H1 (cell line): ENCODE measurements at regions not wholly inside any gene's neighbourhood (a gene's known extent, or its start where the extent isn't known, plus 50 kb on each side); places are given as distances from the start of the nearest gene placed in this dataset.

ENCODE experiments used
- CTCF ChIA-PET: fragments of 300-600 bp; sonication (Branson Sonifier 250); formaldehyde crosslinking; loops from one replicate; lab custom pipeline; 2021; ENCODE audit not compliant: partially characterized antibody; lab: Charles Lee
- POLR2A ChIA-PET: fragments of 300-600 bp; sonication (Branson Sonifier 250); formaldehyde crosslinking; loops from one replicate; lab custom pipeline; 2021; ENCODE audit warnings: inconsistent platforms; ENCODE audit not compliant: partially characterized antibody; lab: Charles Lee
- DNase-seq, 2 experiments: peaks; one replicate each; pipeline versions ENCODE4 v3.0.0 to v3.0.0-alpha.2; 2010 to 2022; ENCODE audit warnings: low spot score in 2 of 2, low read depth in 1 of 2, mixed read lengths in 1 of 2
- FAIRE-seq: peaks from 2 replicates; lab custom pipeline; 2011; peaks lifted over from hg19 to GRCh38; lab: Jason Lieb, UNC
- H2AFZ ChIP-seq: 2 replicates; pipeline ENCODE4 v1.8.1; 2012; ENCODE audit warnings: low read length, inconsistent platforms
- H2AK5ac ChIP-seq: 2 replicates; pipeline ENCODE4 v1.6.1; 2013; ENCODE audit warnings: low read depth, low read length
- H2BK120ac ChIP-seq: replicated peaks from 2 replicates; pipeline ENCODE3; 2013; ENCODE audit warnings: low read depth, low read length, inconsistent platforms
- H2BK12ac ChIP-seq: 2 replicates; pipeline ENCODE4 v1.6.1; 2013; ENCODE audit warnings: low read depth, low read length
- H2BK15ac ChIP-seq: 2 replicates; pipeline ENCODE4 v1.6.1; 2013; ENCODE audit warnings: low read length
- H2BK20ac ChIP-seq: 2 replicates; pipeline ENCODE4 v1.6.1; 2013; ENCODE audit warnings: low read length
- H2BK5ac ChIP-seq: 2 replicates; pipeline ENCODE4 v1.6.1; 2013; ENCODE audit warnings: low read depth, low read length
- H3K14ac ChIP-seq: 2 replicates; pipeline ENCODE4 v1.6.1; 2013; ENCODE audit warnings: inconsistent platforms; ENCODE audit not compliant: insufficient read length
- H3K18ac ChIP-seq: 2 replicates; pipeline ENCODE4 v1.6.1; 2013; ENCODE audit warnings: low read length; ENCODE audit errors: extremely low read depth
- H3K23ac ChIP-seq: 2 replicates; pipeline ENCODE4 v1.6.1; 2013; ENCODE audit warnings: inconsistent platforms; ENCODE audit not compliant: insufficient read length
- H3K23me2 ChIP-seq: 2 replicates; pipeline ENCODE4 v1.6.1; 2013; ENCODE audit warnings: low read depth, low read length
- H3K27ac ChIP-seq: 2 replicates; pipeline ENCODE4 v1.6.1; 2011; ENCODE audit warnings: low read depth, low read length, inconsistent platforms
- H3K27me3 ChIP-seq, 4 experiments: replicated peaks in 1 of 4; 1 replicate in 1 of 4; 2 replicates in 3 of 4; pipeline versions ENCODE4 v1.6.1 to v1.8.1; 2011 to 2013; ENCODE audit warnings: low read length in 3 of 4, mild to moderate bottlenecking in 3 of 4, inconsistent platforms in 2 of 4, mixed read lengths in 2 of 4, moderate library complexity in 1 of 4; ENCODE audit not compliant: control insufficient read depth in 3 of 4, insufficient read depth in 3 of 4; ENCODE audit errors: extremely low read depth in 1 of 4
- H3K36me3 ChIP-seq, 4 experiments: 2 replicates each; pipeline versions ENCODE4 v1.6.1 to v1.8.1; 2011 to 2013; ENCODE audit warnings: mild to moderate bottlenecking in 4 of 4, low read length in 3 of 4, moderate library complexity in 2 of 4, control low read depth in 1 of 4, inconsistent platforms in 1 of 4; ENCODE audit not compliant: insufficient read depth in 4 of 4, control insufficient read depth in 2 of 4
- H3K4ac ChIP-seq: replicated peaks from 2 replicates; pipeline ENCODE3; 2013; ENCODE audit warnings: low read length, low read depth, mixed read lengths, inconsistent platforms; ENCODE audit not compliant: insufficient read length
- H3K4me1 ChIP-seq, 4 experiments: replicated peaks in 1 of 4; 1 replicate in 1 of 4; 2 replicates in 3 of 4; pipeline versions ENCODE4 v1.6.1 to v1.8.1; 2011 to 2013; ENCODE audit warnings: low read length in 3 of 4, inconsistent platforms in 2 of 4, mixed read lengths in 1 of 4; ENCODE audit not compliant: insufficient read depth in 4 of 4, control insufficient read depth in 3 of 4
- H3K4me2 ChIP-seq, 2 experiments: 2 replicates each; pipeline versions ENCODE4 v1.6.1 to v1.8.1; 2011 to 2013; ENCODE audit warnings: low read depth in 2 of 2, low read length in 2 of 2, control low read depth in 1 of 2, inconsistent platforms in 1 of 2, mild to moderate bottlenecking in 1 of 2; ENCODE audit not compliant: insufficient read depth in 1 of 2
- H3K4me3 ChIP-seq, 4 experiments: fragments of 200-600, 300-600 bp in 1 of 4; sonication (generic), shearing (Covaris generic), sonication (Bioruptor Twin) in 1 of 4; 2 replicates each; pipeline versions ENCODE4 v1.5.1 to v1.8.1; 2011 to 2016; ENCODE audit warnings: low read length in 4 of 4, low read depth in 3 of 4, control low read depth in 2 of 4, inconsistent platforms in 2 of 4, mild to moderate bottlenecking in 2 of 4, mixed read lengths in 1 of 4, moderate library complexity in 1 of 4; ENCODE audit not compliant: insufficient read depth in 2 of 4; ENCODE audit errors: extremely low read depth in 1 of 4
- H3K56ac ChIP-seq: replicated peaks from 2 replicates; pipeline ENCODE3; 2013; ENCODE audit warnings: low read depth, mild to moderate bottlenecking, mixed read lengths, low read length, inconsistent platforms; ENCODE audit not compliant: insufficient read length
- H3K79me1 ChIP-seq: 2 replicates; pipeline ENCODE4 v1.6.1; 2013; ENCODE audit warnings: low read depth, low read length, control low read depth
- H3K79me2 ChIP-seq, 2 experiments: 2 replicates each; pipeline versions ENCODE4 v1.6.1 to v1.8.1; 2012 to 2013; ENCODE audit warnings: low read length in 2 of 2, mild to moderate bottlenecking in 2 of 2, inconsistent platforms in 1 of 2; ENCODE audit not compliant: insufficient read depth in 2 of 2, control insufficient read depth in 1 of 2
- H3K9ac ChIP-seq, 4 experiments: replicated peaks in 1 of 4; 1 replicate in 1 of 4; 2 replicates in 3 of 4; pipeline versions ENCODE4 v1.6.1 to v1.8.1; 2011 to 2013; ENCODE audit warnings: low read depth in 3 of 4, low read length in 3 of 4, control low read depth in 2 of 4, mild to moderate bottlenecking in 2 of 4, moderate library complexity in 2 of 4, inconsistent platforms in 1 of 4; ENCODE audit errors: extremely low read depth in 1 of 4
- H3K9me3 ChIP-seq, 2 experiments: 2 replicates each; pipeline versions ENCODE4 v1.6.1 to v1.8.1; 2012 to 2013; ENCODE audit warnings: mild to moderate bottlenecking in 2 of 2, moderate library complexity in 2 of 2, control low read depth in 1 of 2, inconsistent platforms in 1 of 2, low read depth in 1 of 2, low read length in 1 of 2, mixed read lengths in 1 of 2; ENCODE audit not compliant: insufficient read depth in 2 of 2
- H4K20me1 ChIP-seq, 2 experiments: replicated peaks in 1 of 2; 2 replicates each; pipeline versions ENCODE3 to v1.8.1; 2011 to 2013; ENCODE audit warnings: inconsistent platforms in 2 of 2, low read length in 2 of 2, mild to moderate bottlenecking in 1 of 2; ENCODE audit not compliant: insufficient read depth in 2 of 2, control insufficient read depth in 1 of 2
- H4K5ac ChIP-seq: 2 replicates; pipeline ENCODE4 v1.6.1; 2013; ENCODE audit warnings: low read length, low read depth, mixed read lengths, inconsistent platforms; ENCODE audit not compliant: insufficient read length
- H4K8ac ChIP-seq: 2 replicates; pipeline ENCODE4 v1.8.0; 2013; ENCODE audit warnings: mild to moderate bottlenecking, moderate library complexity, low read length, inconsistent platforms; ENCODE audit not compliant: insufficient read depth; ENCODE audit errors: extremely low read depth
- H4K91ac ChIP-seq: replicated peaks from 2 replicates; pipeline ENCODE3; 2013; ENCODE audit warnings: low read length, mixed read lengths, inconsistent platforms; ENCODE audit not compliant: insufficient read length
- ASH2L ChIP-seq: fragments of 200-600, 300-600 bp; sonication (generic); IDR thresholded peaks from one replicate; pipeline ENCODE4 v1.7.1; 2017; ENCODE audit warnings: low read length
- ATF3 ChIP-seq: IDR thresholded peaks from 2 replicates; pipeline ENCODE4 v1.6.1; 2011; ENCODE audit warnings: low read depth, mild to moderate bottlenecking, low read length; ENCODE audit not compliant: insufficient read depth
- CTBP2 ChIP-seq: IDR thresholded peaks from 2 replicates; pipeline ENCODE4 v1.7.0; 2011; ENCODE audit warnings: borderline replicate concordance, mild to moderate bottlenecking, moderate library complexity, mixed read lengths, low read length; ENCODE audit not compliant: insufficient read depth, insufficient read length
- GTF2F1 ChIP-seq: IDR thresholded peaks from 2 replicates; pipeline ENCODE4 v1.6.1; 2012; ENCODE audit warnings: low read depth, low read length, improper control_type of control experiment, borderline replicate concordance
- JUND ChIP-seq: IDR thresholded peaks from 2 replicates; pipeline ENCODE4 v1.6.1; 2011; ENCODE audit warnings: mild to moderate bottlenecking, improper control_type of control experiment, low read length
- KDM1A ChIP-seq: fragments of 200-600, 300-600 bp; sonication (generic); IDR thresholded peaks from 2 replicates; pipeline ENCODE4 v1.7.1; 2016; ENCODE audit warnings: mild to moderate bottlenecking, low read length, borderline replicate concordance
- NANOG ChIP-seq: IDR thresholded peaks from 2 replicates; pipeline ENCODE4 v1.6.1; 2011; ENCODE audit warnings: low read length, low read depth, mild to moderate bottlenecking, inconsistent platforms; ENCODE audit not compliant: insufficient read depth, poor library complexity, severe bottlenecking
- PHF8 ChIP-seq: fragments of 200-600 bp; sonication (generic); conservative IDR thresholded peaks from 2 replicates; pipeline ENCODE4 v1.7.1; 2012; ENCODE audit warnings: low read depth, mild to moderate bottlenecking, inconsistent platforms, low read length, moderate library complexity
- RNF2 ChIP-seq: fragments of 200-900, 300-1000 bp; sonication (generic); IDR thresholded peaks from 2 replicates; pipeline ENCODE4 v1.7.1; 2016; ENCODE audit warnings: borderline replicate concordance, low read depth, mild to moderate bottlenecking, antibody characterized with exemption, low read length; ENCODE audit not compliant: poor library complexity, severe bottlenecking; ENCODE audit errors: missing control alignments
- SRF ChIP-seq: IDR thresholded peaks from 2 replicates; pipeline ENCODE4 v1.6.1; 2011; ENCODE audit warnings: mild to moderate bottlenecking, low read depth, low read length, moderate library complexity
- SUZ12 ChIP-seq: fragments of 200-600 bp; sonication (generic); IDR thresholded peaks from 2 replicates; pipeline ENCODE4 v1.6.1; 2012; ENCODE audit warnings: mild to moderate bottlenecking, inconsistent platforms, low read length, moderate library complexity, mixed read lengths
- TCF12 ChIP-seq: IDR thresholded peaks from 2 replicates; pipeline ENCODE4 v1.6.1; 2011; ENCODE audit warnings: low read depth, mild to moderate bottlenecking, low read length
- WGBS, 2 experiments: shearing (Covaris generic) in 1 of 2; methylation state at CpG; one replicate each; pipeline versions ENCODE4 v1.1.6 to v1.1.7; 2013 to 2015; ENCODE audit warnings: low lambda C conversion rate in 2 of 2, mixed read lengths in 2 of 2, inconsistent platforms in 1 of 2, low coverage in 1 of 2, missing lambda C conversion rate in 1 of 2; ENCODE audit not compliant: insufficient replicate concordance in 2 of 2, insufficient coverage in 1 of 2, insufficient read length in 1 of 2; ENCODE audit errors: extremely low coverage in 1 of 2, missing lambda C conversion rate in 1 of 2; 5-methylcytosine and 5-hydroxymethylcytosine counted together

- Histone ChIP-seq H3K4me2 (no peak overlapping the region), H4K20me1 (no peaks in the 10 kb centered on the region), H2BK15ac (no peak overlapping the region), H2BK12ac (no peak overlapping the region), H3K18ac (no peak overlapping the region), H4K91ac (no peak overlapping the region), H3K4ac (no peak overlapping the region), H3K4me3 (no peak overlapping the region), H3K56ac (no peak overlapping the region), H3K79me1 (no peaks in the 10 kb centered on the region), H4K5ac (no peak overlapping the region), H3K79me2 (no peaks in the 10 kb centered on the region), H3K4me1 (no peaks in the 10 kb centered on the region), H2BK120ac (no peak overlapping the region), H3K9me3 (no peaks in the 10 kb centered on the region; a peak in 1 of 4 replicates), H2AK5ac (no peak overlapping the region), H2BK20ac (no peak overlapping the region), H3K36me3 (no peaks in the 10 kb centered on the region), H2AFZ (no peak overlapping the region), H2BK5ac (no peak overlapping the region), H3K23me2 (no peaks in the 10 kb centered on the region), H3K27ac (no peak overlapping the region), H4K8ac (no peak overlapping the region), H3K23ac (no peak overlapping the region), H3K27me3 (no peaks in the 10 kb centered on the region), H3K9ac (no peak overlapping the region), H3K14ac (no peak overlapping the region)
- TF ChIP-seq CTBP2 = no peak
- no peak for TF ChIP-seq SRF
- TF ChIP-seq ASH2L = no peak
- TF ChIP-seq ATF3 = no peak
- no peak for TF ChIP-seq NANOG
- no peak for TF ChIP-seq PHF8
- TF ChIP-seq JUND = no peak
- no peak for TF ChIP-seq RNF2
- no peak for TF ChIP-seq KDM1A
- TF ChIP-seq GTF2F1 = no peak
- TF ChIP-seq TCF12 = no peak
- no peak for TF ChIP-seq SUZ12
- DNase-seq (no peak), FAIRE-seq (no peak)
- ChIA-PET CTCF (no interaction called here), POLR2A (no interaction called here)
- 50% methylated on average over 1 of the region's 1 CpG; no CpG with 5 or more reads in 1 of the 2 experiments for WGBS, 2 experiments
These were observed 132.1 kb upstream of the STEAP1 start for GRCh38 chr7:90022213-90022612.
